T-helper 22 cell (primary cell): ENCODE measurements at regions not wholly inside any gene's neighbourhood (a gene's known extent, or its start where the extent isn't known, plus 50 kb on each side); places are given as distances from the start of the nearest gene placed in this dataset.

Experiments used
- DNase-seq: peaks from one replicate; pipeline ENCODE4 v3.0.0-alpha.2; 2020; ENCODE audit warnings: low read depth

GRCh38 chr5:79871364-79872120 lies 119.5 kb downstream of the MTX3 start:
- no peak for DNase-seq

- no peak for DNase-seq
These were observed 122.8 kb downstream of the MTX3 start for GRCh38 chr5:79868163-79868670.

- DNase-seq = no peak
These were observed 125.5 kb downstream of the MTX3 start for GRCh38 chr5:79865579-79865978.

DNA sequence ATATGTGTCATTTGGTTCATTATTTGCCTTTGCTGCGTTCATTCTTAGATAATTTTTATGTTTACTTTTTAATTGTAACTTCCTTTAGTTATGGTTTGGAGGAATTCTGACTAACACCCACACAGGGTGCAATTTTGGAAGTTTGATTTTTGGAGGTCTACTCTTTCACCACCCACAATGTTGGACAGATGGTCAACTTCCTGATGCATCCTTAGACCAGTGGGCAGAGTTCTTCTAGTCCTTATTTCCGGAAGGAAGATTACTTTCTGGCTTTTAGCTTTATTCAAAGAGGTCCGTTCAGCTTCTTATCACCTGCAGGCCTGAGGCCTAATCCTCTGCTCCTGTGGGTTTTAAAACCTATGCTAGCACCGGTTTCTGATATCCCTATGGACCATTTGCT lies 126.7 kb downstream of the MTX3 start:
- DNase-seq = no peak

DNA sequence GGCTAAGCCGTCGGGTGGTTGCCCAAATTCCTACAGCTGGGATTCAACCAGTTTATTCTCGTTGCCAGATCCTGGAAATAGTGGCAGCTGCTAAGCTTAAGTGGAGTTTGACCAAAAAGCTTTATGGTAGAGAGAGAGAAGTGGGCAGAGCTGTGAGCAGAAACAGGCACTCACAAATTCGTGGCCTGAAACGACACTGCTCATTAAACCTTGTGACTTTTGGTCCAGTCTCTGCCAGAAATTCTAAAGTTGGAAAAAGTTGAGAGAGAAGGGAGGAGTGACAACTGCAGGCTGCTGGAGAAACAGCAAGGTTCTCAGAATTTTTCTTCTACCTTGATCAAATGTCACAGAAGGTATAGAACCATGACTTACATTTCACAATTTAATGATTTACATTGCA lies 131.5 kb downstream of the MTX3 start:
- DNase-seq = no peak

- no peak for DNase-seq
These were observed 132.7 kb downstream of the MTX3 start for GRCh38 chr5:79858410-79858723.

DNA sequence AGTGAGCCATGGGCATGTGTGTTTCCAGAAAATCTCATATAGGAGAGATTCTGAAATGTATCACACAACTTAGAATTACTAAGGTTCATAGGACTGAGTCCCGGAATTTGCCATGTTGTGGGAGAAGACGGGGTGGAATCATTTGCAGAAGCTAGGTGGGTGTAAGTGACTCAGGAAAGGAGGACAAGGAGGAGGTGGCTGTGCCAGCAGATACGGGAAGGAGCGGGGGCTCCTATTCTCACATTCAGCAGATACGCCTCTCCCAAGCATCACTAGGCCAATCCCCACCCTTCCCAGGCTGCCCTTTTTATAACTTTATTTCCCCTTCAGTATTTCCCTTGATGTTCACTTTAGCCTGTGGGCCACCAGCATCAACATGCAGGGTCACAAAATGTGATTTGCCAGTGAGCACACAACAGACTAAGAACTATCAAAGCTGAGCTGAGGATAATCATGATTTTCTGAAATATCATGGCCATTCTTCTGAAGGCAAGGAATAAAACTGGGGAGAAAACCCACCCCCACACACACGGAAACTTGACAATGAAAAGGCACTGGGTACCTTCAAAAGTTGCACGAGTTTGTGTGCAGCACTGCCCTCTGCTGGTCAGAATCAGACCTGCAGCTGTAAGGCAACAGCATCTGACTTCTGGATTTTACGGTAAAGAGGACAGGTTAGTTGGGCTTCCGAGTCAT lies 133.2 kb downstream of the MTX3 start:
- peak; percentile 31 for DNase-seq

GRCh38 chr5:79856456-79857055 lies 134.5 kb downstream of the MTX3 start:
- DNase-seq = no peak

DNA sequence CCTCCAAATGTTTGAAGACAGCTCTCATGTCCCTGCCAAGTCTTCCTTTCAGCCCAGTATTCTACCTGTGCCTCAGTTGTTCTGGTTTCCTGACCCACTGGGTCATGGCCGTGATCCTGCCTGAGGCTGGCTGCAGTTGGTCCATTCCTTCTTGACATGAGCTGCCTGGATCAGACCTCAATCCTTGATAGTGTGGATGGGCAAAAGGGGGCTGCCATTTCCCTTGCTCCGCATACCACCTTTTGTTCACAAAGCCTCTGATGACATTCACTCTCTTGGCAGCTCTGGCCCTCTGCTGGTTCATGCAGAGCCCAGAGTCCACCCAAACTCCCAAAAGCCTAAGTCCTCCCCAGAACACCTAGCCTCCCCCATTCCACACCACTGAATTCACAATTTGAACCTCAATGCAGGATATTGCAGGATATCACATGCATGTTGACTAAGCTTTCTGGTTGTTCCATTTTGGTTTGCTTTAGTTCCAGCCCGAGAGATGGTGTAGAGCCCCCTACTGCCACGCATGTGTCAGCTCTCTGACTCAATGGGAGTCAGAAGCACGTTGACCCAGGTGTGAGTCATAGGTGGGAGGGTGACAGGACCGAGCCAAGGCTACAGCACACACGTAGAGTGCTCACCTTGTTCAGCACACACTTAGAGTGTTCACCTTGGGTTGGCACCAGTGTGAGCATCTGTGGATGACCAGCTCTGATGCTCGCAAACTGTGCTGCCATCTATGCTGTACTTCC lies 137.2 kb downstream of the MTX3 start:
- DNase-seq = no peak

- DNase-seq = no peak
These were observed 138.0 kb downstream of the MTX3 start for GRCh38 chr5:79853028-79853427.

DNA sequence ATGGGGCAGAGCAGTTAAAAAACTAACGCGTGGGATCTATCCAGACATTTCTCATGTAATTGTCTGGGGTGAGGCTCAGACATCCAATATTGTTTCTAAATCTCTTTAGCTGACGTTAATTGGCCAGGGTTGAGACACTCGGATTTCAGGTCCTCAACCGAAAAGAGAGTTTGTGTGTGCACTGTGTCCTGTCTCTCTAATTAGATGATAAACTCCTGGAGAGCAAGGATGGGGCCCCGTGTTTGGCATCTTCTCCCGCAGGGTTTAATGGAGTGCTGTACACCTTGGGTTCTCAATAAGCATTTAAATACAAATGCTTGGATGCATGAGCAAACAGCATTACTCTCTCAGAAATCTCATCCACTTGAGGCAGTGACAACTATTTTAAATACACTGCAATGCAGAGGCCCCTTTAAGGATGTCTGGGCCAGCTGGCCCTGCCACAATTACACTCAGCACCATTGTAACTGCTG lies 139.6 kb downstream of the MTX3 start:
- no peak for DNase-seq

GRCh38 chr5:79850941-79851340 lies 140.1 kb downstream of the MTX3 start:
- DNase-seq = no peak

GRCh38 chr5:79850316-79850822 lies 140.7 kb downstream of the MTX3 start:
- no peak for DNase-seq

DNA sequence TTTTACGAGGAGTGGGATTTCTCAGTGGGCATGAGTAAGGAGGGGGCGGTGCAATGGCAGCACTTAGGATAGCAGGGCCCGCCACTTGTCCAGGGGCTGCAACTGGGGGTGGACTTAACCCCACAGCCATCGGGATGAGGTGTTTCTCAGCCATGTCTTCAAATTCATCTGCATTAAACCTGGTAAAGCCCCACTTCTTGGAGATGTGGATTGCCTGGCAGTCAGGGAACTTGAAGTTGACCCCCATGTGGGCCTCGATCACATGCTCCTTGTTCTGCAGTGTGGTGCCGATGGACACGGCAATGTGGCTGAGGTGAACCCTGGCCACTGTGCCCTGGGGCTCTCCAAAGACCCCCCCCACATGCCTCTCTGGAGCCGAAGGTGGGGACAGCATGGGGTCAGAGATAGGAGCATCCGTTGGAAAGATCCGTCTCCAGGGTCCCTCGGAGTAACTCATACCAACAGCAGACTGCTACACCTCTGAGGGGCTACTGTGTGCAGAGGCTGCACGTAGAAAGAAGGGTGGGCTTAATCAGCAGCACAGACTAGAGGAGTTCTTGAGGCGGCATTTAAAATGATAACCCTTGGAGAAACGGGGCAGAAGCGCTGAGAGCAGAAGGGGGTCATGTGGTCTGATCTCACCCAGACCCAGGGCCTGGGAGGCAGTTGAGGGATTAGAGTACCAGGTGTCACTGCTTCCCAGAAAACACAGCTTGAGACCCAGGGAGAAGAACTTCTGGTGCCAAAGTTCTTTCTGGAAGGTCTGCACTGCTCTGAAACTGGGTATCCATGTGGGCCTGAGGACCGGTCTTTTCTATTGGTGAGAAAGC lies 141.4 kb downstream of the MTX3 start:
- no peak for DNase-seq
